T follicular helper cell (primary cell): ENCODE measurements at regions not wholly inside any gene's neighbourhood (a gene's known extent, or its start where the extent isn't known, plus 50 kb on each side); places are given as distances from the start of the nearest gene placed in this dataset.
"Not testable (repeated sequence)": the region's sequence is repeated elsewhere in the genome, so short reads cannot be mapped to it uniquely, and the experiment has no call there.

Source experiments
- DNase-seq: peaks from one replicate; pipeline ENCODE4 v3.0.0-alpha.2; 2020; ENCODE audit warnings: low read depth

DNA sequence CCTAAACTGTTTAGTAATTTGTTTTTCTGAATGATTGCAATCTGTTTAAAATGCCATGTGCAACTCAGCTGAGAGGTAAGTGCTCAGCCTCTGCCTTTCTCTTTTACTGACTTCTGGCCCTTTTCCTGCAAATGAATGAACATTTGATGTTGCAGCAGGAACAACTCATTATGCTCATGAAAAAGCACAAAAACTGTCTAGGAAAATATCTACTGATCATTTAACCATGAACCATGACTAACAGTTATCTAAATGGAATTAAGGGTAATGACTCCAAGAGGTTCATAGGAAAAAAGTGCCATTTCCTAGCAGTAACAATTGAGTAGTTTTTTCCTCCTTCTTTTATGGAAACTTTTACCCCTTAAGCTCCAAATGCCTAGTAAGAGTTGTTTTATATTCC is 70.6 kb upstream of the ANKH start:
- DNase-seq = no peak

DNA sequence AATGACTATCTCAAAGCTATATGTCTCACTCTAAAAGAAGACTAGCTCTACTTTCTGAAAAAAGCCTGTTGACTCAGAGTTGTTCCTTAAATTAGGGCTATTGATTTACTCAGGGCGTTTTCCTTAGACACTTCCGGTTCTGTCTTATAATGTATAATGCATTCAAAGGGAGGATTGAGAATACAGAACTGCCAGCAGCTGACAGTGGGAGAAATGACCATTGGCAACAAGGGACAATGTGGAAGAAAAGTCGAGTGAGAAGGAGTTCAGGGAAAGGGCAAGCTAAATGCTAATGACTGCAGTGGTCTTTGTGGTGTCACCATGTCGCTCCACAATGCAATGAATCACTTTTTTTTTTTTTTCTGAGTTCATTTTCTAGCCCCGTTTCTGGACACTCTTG is 65.7 kb upstream of the ANKH start:
- no peak for DNase-seq

GRCh38 chr5:14936588-14936987 is 65.0 kb upstream of the ANKH start:
- no peak for DNase-seq

DNA sequence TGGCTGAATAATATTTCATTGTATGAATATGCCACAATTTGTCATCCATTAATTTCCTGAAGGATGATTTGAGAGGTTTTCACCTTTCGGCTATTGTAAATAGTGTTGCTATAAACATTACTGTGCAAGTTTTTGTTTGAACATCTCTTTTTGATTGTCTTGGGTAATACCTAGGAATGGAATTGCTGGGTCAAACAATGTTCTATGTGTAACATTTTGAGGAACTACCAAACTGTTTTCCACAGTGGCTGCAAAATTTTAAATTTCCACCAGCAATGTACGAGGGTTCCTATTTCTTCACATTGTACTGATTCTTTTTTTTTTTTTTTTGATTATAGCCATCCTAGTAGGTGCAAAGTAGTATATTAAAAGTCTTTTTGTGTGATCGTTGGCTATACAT is 63.8 kb upstream of the ANKH start:
- DNase-seq = no peak

- DNase-seq = no peak
These were observed 61.4 kb upstream of the ANKH start for GRCh38 chr5:14932902-14933469.

DNA sequence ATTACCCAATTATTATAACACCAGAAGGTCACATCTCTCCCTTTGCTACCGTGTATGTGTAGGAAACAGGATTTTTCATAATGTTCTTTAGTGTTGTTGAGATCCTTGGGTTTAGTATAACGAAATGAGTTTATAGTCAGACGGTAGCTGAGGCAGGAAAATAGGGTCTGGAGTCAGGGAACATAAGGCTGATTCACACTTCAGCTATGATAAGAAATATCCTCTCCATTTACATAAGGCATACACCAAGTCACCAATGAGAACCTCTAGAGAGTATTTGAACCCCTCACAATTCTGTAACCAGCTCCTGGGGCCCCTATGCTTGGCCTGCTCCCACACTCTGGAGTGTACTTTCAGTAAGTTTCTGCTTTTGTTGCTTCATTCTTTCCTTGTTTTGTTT is 58.9 kb upstream of the ANKH start:
- DNase-seq = no peak

DNA sequence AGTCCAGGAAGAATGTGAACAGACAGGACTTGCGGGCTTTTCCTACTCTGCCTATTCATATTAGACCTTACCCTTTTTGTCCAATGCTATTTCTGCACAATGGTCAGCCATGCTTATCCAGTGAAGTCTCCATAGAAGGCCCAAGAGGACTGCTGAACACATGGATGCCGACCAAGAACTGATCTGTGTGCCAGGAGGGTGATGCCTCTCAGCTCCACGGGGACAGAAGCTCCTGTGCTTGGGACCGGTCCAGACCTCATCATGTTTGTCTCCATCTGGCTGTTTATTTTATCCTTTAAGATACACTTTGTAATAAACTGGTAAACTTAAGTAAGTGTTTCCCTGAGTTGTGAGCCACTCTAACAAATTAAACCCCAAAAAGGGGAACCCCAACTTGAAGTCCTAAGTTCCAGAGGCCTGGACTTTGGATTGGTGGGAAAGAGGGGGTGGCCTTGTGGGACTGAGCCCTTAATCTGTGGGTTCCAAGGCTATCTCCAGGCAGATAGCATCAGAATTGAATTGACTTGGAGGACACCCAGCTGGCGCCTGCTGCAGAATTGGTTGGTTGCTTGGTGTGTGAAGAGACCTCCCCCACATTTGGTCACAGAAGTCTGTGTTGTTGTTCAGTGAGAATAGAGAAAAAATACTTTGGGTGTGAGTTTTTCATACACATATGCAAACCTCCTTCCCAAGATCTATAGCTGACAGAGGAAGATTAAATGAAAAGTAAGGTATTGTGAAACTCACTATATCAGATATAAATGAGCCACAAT is 57.9 kb upstream of the ANKH start:
- DNase-seq = no peak

- no peak for DNase-seq
These were observed 57.1 kb upstream of the ANKH start for GRCh38 chr5:14928661-14929060.

- no peak for DNase-seq
These were observed 53.7 kb upstream of the ANKH start for GRCh38 chr5:14925326-14925725.

- DNase-seq = not testable (repeated sequence)
These were observed 51.4 kb upstream of the ANKH start for GRCh38 chr5:14922952-14923351.

DNA sequence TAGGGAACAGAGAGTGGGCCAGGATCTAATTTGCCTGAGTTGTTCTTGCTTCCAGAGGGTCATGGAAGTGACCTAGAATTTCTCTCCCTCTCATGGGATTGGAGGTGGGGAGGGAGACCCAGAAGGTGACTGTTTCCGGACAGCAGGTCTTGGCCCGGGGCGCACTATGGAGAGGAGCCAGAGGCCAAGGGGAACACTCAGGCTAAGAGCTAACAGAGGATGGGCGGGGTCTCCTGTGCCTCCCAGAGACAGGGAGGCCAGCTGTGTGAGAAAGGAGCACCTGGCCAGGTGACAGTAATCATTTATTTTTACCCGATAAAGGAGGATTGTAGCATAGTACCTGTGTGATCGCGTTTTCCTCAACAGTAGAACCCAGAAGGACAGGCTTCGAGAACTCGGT is 50.9 kb upstream of the ANKH start:
- no peak for DNase-seq
